ENCODE measurements at regions not wholly inside any gene's neighbourhood (a gene's known extent, or its start where the extent isn't known, plus 50 kb on each side); places are given as distances from the start of the nearest gene placed in this dataset.

DNA sequence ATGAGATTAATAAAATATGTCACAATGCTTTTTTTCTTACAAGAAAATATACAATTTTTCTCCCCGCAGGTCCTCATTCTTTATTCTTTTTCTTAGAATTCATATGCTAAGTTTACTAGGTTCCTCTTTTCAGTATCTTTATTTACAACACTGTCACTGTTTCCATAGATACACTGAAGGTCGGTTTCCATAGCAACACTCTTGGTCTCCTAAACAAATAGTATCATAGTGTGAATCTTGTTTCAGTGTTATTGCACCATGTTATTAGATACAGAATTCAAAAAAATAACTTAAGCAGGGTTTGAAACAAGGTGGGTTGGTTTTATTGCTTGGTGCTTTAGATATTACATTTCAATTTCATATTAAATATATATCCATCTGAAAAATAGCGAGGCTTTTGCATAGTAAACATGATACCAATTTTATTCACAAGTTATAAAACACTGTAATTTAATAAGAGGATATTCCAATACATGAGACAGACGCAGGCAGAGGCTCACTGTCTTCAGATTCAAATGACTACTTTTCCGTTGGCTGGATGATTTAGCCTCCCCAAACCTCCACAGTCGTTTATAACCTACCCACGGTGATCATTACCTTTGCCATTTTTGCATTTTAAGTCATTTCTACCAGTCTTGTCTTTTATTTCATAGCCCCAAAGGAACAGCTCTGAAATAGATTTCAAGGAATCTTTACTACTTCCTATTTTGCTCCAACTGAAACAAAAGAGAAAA lies 88.9 kb upstream of the KLF6 start:
- DNase-seq (ENCODE audit: low read depth, low spot score) (no peak), FAIRE-seq (no peak)
- peak overlapping the region; percentile 40 for H3K9ac ChIP-seq (ENCODE audit: control insufficient read depth, extremely low read depth, insufficient read depth, low read length)
- H3K27ac ChIP-seq (ENCODE audit: control insufficient read depth, insufficient read depth, low read length), result peak overlapping the region; percentile 60
- TF ChIP-seq EZH2 (IDR thresholded peaks at IDR 0.05; ENCODE audit: low read length), result no peak
- TF ChIP-seq, protein P1, sequence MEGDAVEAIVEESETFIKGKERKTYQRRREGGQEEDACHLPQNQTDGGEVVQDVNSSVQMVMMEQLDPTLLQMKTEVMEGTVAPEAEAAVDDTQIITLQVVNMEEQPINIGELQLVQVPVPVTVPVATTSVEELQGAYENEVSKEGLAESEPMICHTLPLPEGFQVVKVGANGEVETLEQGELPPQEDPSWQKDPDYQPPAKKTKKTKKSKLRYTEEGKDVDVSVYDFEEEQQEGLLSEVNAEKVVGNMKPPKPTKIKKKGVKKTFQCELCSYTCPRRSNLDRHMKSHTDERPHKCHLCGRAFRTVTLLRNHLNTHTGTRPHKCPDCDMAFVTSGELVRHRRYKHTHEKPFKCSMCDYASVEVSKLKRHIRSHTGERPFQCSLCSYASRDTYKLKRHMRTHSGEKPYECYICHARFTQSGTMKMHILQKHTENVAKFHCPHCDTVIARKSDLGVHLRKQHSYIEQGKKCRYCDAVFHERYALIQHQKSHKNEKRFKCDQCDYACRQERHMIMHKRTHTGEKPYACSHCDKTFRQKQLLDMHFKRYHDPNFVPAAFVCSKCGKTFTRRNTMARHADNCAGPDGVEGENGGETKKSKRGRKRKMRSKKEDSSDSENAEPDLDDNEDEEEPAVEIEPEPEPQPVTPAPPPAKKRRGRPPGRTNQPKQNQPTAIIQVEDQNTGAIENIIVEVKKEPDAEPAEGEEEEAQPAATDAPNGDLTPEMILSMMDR (optimal IDR thresholded peaks at IDR 0.05 in 1 of 3, IDR thresholded peaks at IDR 0.05 in 1 of 3, conservative IDR thresholded peaks at IDR 0.05 in 1 of 3; ENCODE audit: extremely low read depth in 1 of 3, insufficient read depth in 2 of 3, low read length in 3 of 3), result no peak
- no peak overlapping the region for H3K4me3 ChIP-seq (ENCODE audit: control insufficient read depth in 2 of 3, extremely low read depth in 1 of 3, insufficient read depth in 2 of 3, low read depth in 1 of 3, low read length in 3 of 3)
- H3K79me2 ChIP-seq (ENCODE audit: control insufficient read depth, insufficient read depth, low read length), result no peaks in the 10 kb centered on the region
- H2AFZ ChIP-seq (ENCODE audit: control insufficient read depth, low read length), result peak overlapping the region; percentile 47
- H3K27me3 ChIP-seq (ENCODE audit: control insufficient read depth, extremely low read depth, insufficient read depth, low read length), result no peaks in the 10 kb centered on the region
- dilution Hi-C loops (cut with MboI; ENCODE audit: extremely low pct_ligation_motif_present, low sequenced_read_pairs), result no loop called here
- H3K4me1 ChIP-seq (ENCODE audit: control insufficient read depth, extremely low read depth, insufficient read depth, low read length), result peaks cover 15% of the 10 kb centered on the region
- H3K36me3 ChIP-seq (ENCODE audit: control insufficient read depth in 2 of 2, extremely low read depth in 1 of 2, insufficient read depth in 2 of 2, low read length in 2 of 2), result no peaks in the 10 kb centered on the region
- H3K9me3 ChIP-seq (ENCODE audit: control insufficient read depth, low read depth, low read length), result no peaks in the 10 kb centered on the region
- no peaks in the 10 kb centered on the region for H4K20me1 ChIP-seq (ENCODE audit: control insufficient read depth, extremely low read depth, insufficient read depth, low read length)
- no peak overlapping the region for H3K4me2 ChIP-seq (ENCODE audit: control insufficient read depth, extremely low read depth, insufficient read depth, low read depth, low read length)
- no peaks in the 10 kb centered on the region for H3K9me1 ChIP-seq (ENCODE audit: control insufficient read depth, extremely low read depth, insufficient read depth, low read length)

DNA sequence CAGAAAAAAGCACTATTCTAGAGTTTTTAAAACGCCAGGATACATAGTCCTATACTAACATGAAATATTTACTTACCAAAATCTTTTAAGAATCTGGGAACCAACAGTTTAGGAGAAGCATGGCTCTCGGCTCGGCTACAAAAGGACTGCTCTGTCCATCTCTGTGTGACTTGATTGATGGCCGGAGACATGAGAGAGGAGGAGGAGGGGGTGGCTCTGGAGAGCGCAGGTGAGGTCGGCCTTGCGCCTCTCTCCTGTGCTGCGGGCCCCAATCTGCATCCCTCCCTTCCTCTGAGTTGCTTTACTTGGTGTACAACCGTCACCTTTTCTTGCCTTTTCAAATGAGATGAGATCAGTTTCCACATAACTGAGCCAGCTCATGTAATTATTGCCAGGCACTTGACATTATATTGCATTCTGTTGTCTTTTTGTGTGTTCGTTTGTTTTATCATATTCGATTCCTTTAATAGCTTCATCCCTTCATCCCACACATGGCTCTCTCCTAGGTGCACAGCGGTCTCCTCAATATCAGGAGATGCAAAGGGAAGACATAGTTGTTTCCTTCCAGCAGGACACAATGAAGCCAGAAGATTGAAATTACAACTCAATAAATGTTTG lies 87.8 kb upstream of the KLF6 start:
- Histone ChIP-seq H3K27ac (ENCODE audit: control insufficient read depth, insufficient read depth, low read length) (no peak overlapping the region), H3K9ac (ENCODE audit: control insufficient read depth, extremely low read depth, insufficient read depth, low read length) (no peak overlapping the region), H3K79me2 (ENCODE audit: control insufficient read depth, insufficient read depth, low read length) (no peaks in the 10 kb centered on the region), H3K9me3 (ENCODE audit: control insufficient read depth, low read depth, low read length) (no peaks in the 10 kb centered on the region), H3K36me3 (ENCODE audit: control insufficient read depth in 2 of 2, extremely low read depth in 1 of 2, insufficient read depth in 2 of 2, low read length in 2 of 2) (no peaks in the 10 kb centered on the region), H3K9me1 (ENCODE audit: control insufficient read depth, extremely low read depth, insufficient read depth, low read length) (no peaks in the 10 kb centered on the region), H3K4me1 (ENCODE audit: control insufficient read depth, extremely low read depth, insufficient read depth, low read length) (peaks cover 19% of the 10 kb centered on the region), H3K27me3 (ENCODE audit: control insufficient read depth, extremely low read depth, insufficient read depth, low read length) (no peaks in the 10 kb centered on the region), H2AFZ (ENCODE audit: control insufficient read depth, low read length) (no peak overlapping the region), H3K4me3 (ENCODE audit: control insufficient read depth in 2 of 3, extremely low read depth in 1 of 3, insufficient read depth in 2 of 3, low read depth in 1 of 3, low read length in 3 of 3) (no peak overlapping the region), H3K4me2 (ENCODE audit: control insufficient read depth, extremely low read depth, insufficient read depth, low read depth, low read length) (no peak overlapping the region), H4K20me1 (ENCODE audit: control insufficient read depth, extremely low read depth, insufficient read depth, low read length) (no peaks in the 10 kb centered on the region)
- FAIRE-seq, result no peak
- DNase-seq (ENCODE audit: low read depth, low spot score), result no peak
- TF ChIP-seq EZH2 (IDR thresholded peaks at IDR 0.05; ENCODE audit: low read length), result no peak
- TF ChIP-seq, protein P1 (optimal IDR thresholded peaks at IDR 0.05 in 1 of 3, IDR thresholded peaks at IDR 0.05 in 1 of 3, conservative IDR thresholded peaks at IDR 0.05 in 1 of 3; ENCODE audit: extremely low read depth in 1 of 3, insufficient read depth in 2 of 3, low read length in 3 of 3), result no peak
- dilution Hi-C loops (cut with MboI; ENCODE audit: extremely low pct_ligation_motif_present, low sequenced_read_pairs), result no loop called here

Measured in keratinocyte (primary cell).